ENCODE measurements at regions not wholly inside any gene's neighbourhood (a gene's known extent, or its start where the extent isn't known, plus 50 kb on each side); places are given as distances from the start of the nearest gene placed in this dataset.

DNA sequence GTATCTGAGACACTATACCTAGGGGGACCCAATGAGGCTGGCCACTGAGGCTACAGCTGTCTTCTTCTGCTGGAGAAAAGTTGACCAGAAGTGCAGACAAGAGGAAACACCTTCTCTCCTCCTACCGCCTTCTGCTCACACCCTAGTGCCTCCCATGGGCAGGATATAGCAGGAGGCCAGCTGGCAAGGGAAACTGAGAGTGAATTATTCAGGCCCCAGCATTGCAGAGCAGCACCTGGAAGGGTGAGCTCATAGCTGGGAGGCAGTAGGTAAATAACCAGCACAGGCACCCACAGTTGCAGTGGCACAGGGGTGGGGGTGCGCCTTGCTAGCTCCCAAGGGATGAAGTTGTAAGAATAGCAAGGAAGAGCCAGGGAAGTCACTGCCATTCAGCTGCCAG is 267.4 kb upstream of the NCAM1 start:
- TF ChIP-seq ZNF549 (CRISPR knock-in tag; IDR thresholded peaks at IDR 0.05) (no peak), ZFP37 (CRISPR knock-in tag; IDR thresholded peaks at IDR 0.05; ENCODE audit: borderline replicate concordance) (no peak), ZNF260 (CRISPR knock-in tag; IDR thresholded peaks at IDR 0.05; ENCODE audit: borderline replicate concordance, low read depth) (no peak), RNF2 (conservative IDR thresholded peaks at IDR 0.05; ENCODE audit: low read depth) (no peak), ZNF362 (CRISPR knock-in tag; IDR thresholded peaks at IDR 0.05; ENCODE audit: borderline replicate concordance) (no peak)

Measured in HepG2 (cell line).